Osteoblast (primary cell): ENCODE measurements at regions not wholly inside any gene's neighbourhood (a gene's known extent, or its start where the extent isn't known, plus 50 kb on each side); places are given as distances from the start of the nearest gene placed in this dataset.

Experiments
- DNase-seq: peaks from one replicate; pipeline ENCODE4 v3.0.0; 2011; ENCODE audit warnings: low spot score, mixed read lengths; ENCODE audit not compliant: insufficient read length; ENCODE audit errors: missing footprints
- H2AFZ ChIP-seq: 2 replicates; pipeline ENCODE4 v1.6.0; 2011; ENCODE audit warnings: mild to moderate bottlenecking, low read length
- H3K27ac ChIP-seq: 2 replicates; pipeline ENCODE4 v1.5.1; 2011; ENCODE audit warnings: mild to moderate bottlenecking, low read depth, low read length, moderate library complexity
- H3K27me3 ChIP-seq: 2 replicates; pipeline ENCODE4 v1.6.0; 2012; ENCODE audit warnings: mild to moderate bottlenecking, control low read depth, inconsistent platforms, low read length, moderate library complexity; ENCODE audit not compliant: insufficient read depth
- H3K36me3 ChIP-seq: 2 replicates; pipeline ENCODE4 v1.5.1; 2011; ENCODE audit warnings: mild to moderate bottlenecking, low read length, control low read depth, moderate library complexity; ENCODE audit not compliant: insufficient read depth
- H3K4me1 ChIP-seq: 2 replicates; pipeline ENCODE4 v1.5.1; 2011; ENCODE audit warnings: mild to moderate bottlenecking, low read length, control low read depth, moderate library complexity; ENCODE audit not compliant: insufficient read depth
- H3K4me2 ChIP-seq: 2 replicates; pipeline ENCODE4 v1.6.0; 2011; ENCODE audit warnings: mild to moderate bottlenecking, low read length; ENCODE audit not compliant: insufficient read depth
- H3K4me3 ChIP-seq: fragments of 200-600 bp; sonication (generic); 3 replicates; pipeline ENCODE4 v1.5.1; 2012; ENCODE audit warnings: mild to moderate bottlenecking, low read length, inconsistent platforms; ENCODE audit not compliant: insufficient read depth
- H3K79me2 ChIP-seq: 2 replicates; pipeline ENCODE4 v1.6.0; 2012; ENCODE audit warnings: mild to moderate bottlenecking, low read length, control low read depth, inconsistent platforms; ENCODE audit not compliant: insufficient read depth
- H3K9me3 ChIP-seq: 2 replicates; pipeline ENCODE4 v1.5.1; 2011; ENCODE audit warnings: low read depth, low read length, control low read depth
- H4K20me1 ChIP-seq: 2 replicates; pipeline ENCODE4 v1.6.0; 2012; ENCODE audit warnings: mild to moderate bottlenecking, low read length, control low read depth; ENCODE audit not compliant: insufficient read depth
- CTCF ChIP-seq: IDR thresholded peaks from 2 replicates; pipeline ENCODE4 v1.5.1; 2011; ENCODE audit warnings: mild to moderate bottlenecking, low read depth, low read length, moderate library complexity; ENCODE audit errors: extremely low read depth

- Histone ChIP-seq H3K4me3 (no peak overlapping the region), H3K4me1 (no peaks in the 10 kb centered on the region), H3K36me3 (no peaks in the 10 kb centered on the region), H3K27ac (no peak overlapping the region), H3K79me2 (no peaks in the 10 kb centered on the region), H4K20me1 (no peaks in the 10 kb centered on the region), H2AFZ (no peak overlapping the region), H3K4me2 (no peak overlapping the region), H3K27me3 (no peaks in the 10 kb centered on the region), H3K9me3 (peaks cover 3% of the 10 kb centered on the region)
- no peak for DNase-seq
- TF ChIP-seq CTCF = no peak
Measured at GRCh38 chr16:6527646-6528045, 805.0 kb upstream of the RBFOX1 start.

GRCh38 chr16:6524501-6524900 is 808.1 kb upstream of the RBFOX1 start:
- Histone ChIP-seq H3K27ac (no peak overlapping the region), H3K79me2 (no peaks in the 10 kb centered on the region), H2AFZ (no peak overlapping the region), H3K4me2 (no peak overlapping the region), H3K9me3 (peaks cover 3% of the 10 kb centered on the region), H4K20me1 (no peaks in the 10 kb centered on the region), H3K27me3 (no peaks in the 10 kb centered on the region), H3K4me3 (no peak overlapping the region), H3K4me1 (no peaks in the 10 kb centered on the region), H3K36me3 (no peaks in the 10 kb centered on the region)
- no peak for DNase-seq
- no peak for TF ChIP-seq CTCF

GRCh38 chr16:6517020-6517720 is 815.5 kb upstream of the RBFOX1 start:
- Histone ChIP-seq H3K36me3 (no peaks in the 10 kb centered on the region), H4K20me1 (no peaks in the 10 kb centered on the region), H3K4me3 (no peak overlapping the region), H3K4me1 (no peaks in the 10 kb centered on the region), H3K27me3 (no peaks in the 10 kb centered on the region), H2AFZ (no peak overlapping the region), H3K79me2 (no peaks in the 10 kb centered on the region), H3K27ac (no peak overlapping the region), H3K4me2 (no peak overlapping the region), H3K9me3 (no peaks in the 10 kb centered on the region)
- no peak for DNase-seq
- TF ChIP-seq CTCF = no peak

- H3K27ac ChIP-seq = no peak overlapping the region
- no peaks in the 10 kb centered on the region for H3K4me1 ChIP-seq
- no peaks in the 10 kb centered on the region for H3K36me3 ChIP-seq
- no peak overlapping the region for H2AFZ ChIP-seq
- H4K20me1 ChIP-seq = no peaks in the 10 kb centered on the region
- no peaks in the 10 kb centered on the region for H3K79me2 ChIP-seq
- no peak for TF ChIP-seq CTCF
- no peaks in the 10 kb centered on the region for H3K9me3 ChIP-seq
- no peaks in the 10 kb centered on the region for H3K27me3 ChIP-seq
- H3K4me2 ChIP-seq = no peak overlapping the region
- H3K4me3 ChIP-seq = no peak overlapping the region
- no peak for DNase-seq
Measured at GRCh38 chr16:6512512-6512911, 820.1 kb upstream of the RBFOX1 start.
